Astrocyte (in vitro differentiated cells and primary cell): ENCODE measurements at regions not wholly inside any gene's neighbourhood (a gene's known extent, or its start where the extent isn't known, plus 50 kb on each side); places are given as distances from the start of the nearest gene placed in this dataset.

ENCODE experiments used
- DNase-seq: peaks from one replicate; pipeline ENCODE4 v3.0.0-alpha.2; 2010; ENCODE audit warnings: low read depth
- FAIRE-seq: peaks from 2 replicates; lab custom pipeline; 2011; peaks lifted over from hg19 to GRCh38; lab: Jason Lieb, UNC
- H2AFZ ChIP-seq: 2 replicates; pipeline ENCODE4 v1.6.0; 2012; ENCODE audit warnings: low read depth, low read length, inconsistent platforms
- H3K27ac ChIP-seq: 2 replicates; pipeline ENCODE4 v1.5.1; 2011; ENCODE audit warnings: low read depth, low read length, inconsistent platforms
- H3K27me3 ChIP-seq: 2 replicates; pipeline ENCODE4 v1.6.0; 2011; ENCODE audit warnings: low read length, inconsistent platforms; ENCODE audit not compliant: insufficient read depth
- H3K36me3 ChIP-seq: 2 replicates; pipeline ENCODE4 v1.5.1; 2011; ENCODE audit warnings: low read length, inconsistent platforms; ENCODE audit not compliant: insufficient read depth
- H3K4me1 ChIP-seq: 2 replicates; pipeline ENCODE4 v1.5.1; 2011; ENCODE audit warnings: low read length, inconsistent platforms; ENCODE audit not compliant: insufficient read depth
- H3K4me2 ChIP-seq: 2 replicates; pipeline ENCODE4 v1.6.0; 2012; ENCODE audit warnings: low read length, inconsistent platforms
- H3K4me3 ChIP-seq: 2 replicates; pipeline ENCODE4 v1.5.1; 2011; ENCODE audit warnings: low read depth, mild to moderate bottlenecking, low read length, inconsistent platforms; ENCODE audit not compliant: insufficient read depth
- H3K79me2 ChIP-seq: 2 replicates; pipeline ENCODE4 v1.6.0; 2012; ENCODE audit warnings: mild to moderate bottlenecking, low read length, inconsistent platforms; ENCODE audit not compliant: insufficient read depth
- H3K9ac ChIP-seq: 2 replicates; pipeline ENCODE4 v1.6.0; 2012; ENCODE audit warnings: mild to moderate bottlenecking, low read length, inconsistent platforms
- H3K9me3 ChIP-seq: 2 replicates; pipeline ENCODE4 v1.5.1; 2012; ENCODE audit warnings: low read depth, mild to moderate bottlenecking, low read length, inconsistent platforms; ENCODE audit not compliant: insufficient read depth
- H4K20me1 ChIP-seq: 2 replicates; pipeline ENCODE4 v1.6.0; 2012; ENCODE audit warnings: low read length, inconsistent platforms; ENCODE audit not compliant: insufficient read depth
- H3K27ac Mint-ChIP-seq: one replicate; pipeline ENCODE4 v1.8.0; 2021; ENCODE audit warnings: mild to moderate bottlenecking, mixed read lengths; ENCODE audit not compliant: unreplicated experiment
- H3K27me3 Mint-ChIP-seq: one replicate; pipeline ENCODE4 v1.8.0; 2021; ENCODE audit warnings: low read depth, mixed read lengths; ENCODE audit not compliant: unreplicated experiment
- H3K36me3 Mint-ChIP-seq: one replicate; pipeline ENCODE4 v1.8.0; 2021; ENCODE audit warnings: low read depth, mixed read lengths; ENCODE audit not compliant: unreplicated experiment
- H3K4me1 Mint-ChIP-seq: one replicate; pipeline ENCODE4 v1.8.0; 2021; ENCODE audit warnings: low read depth, mixed read lengths; ENCODE audit not compliant: unreplicated experiment
- H3K4me3 Mint-ChIP-seq: one replicate; pipeline ENCODE4 v1.8.0; 2021; ENCODE audit warnings: mild to moderate bottlenecking, moderate library complexity, mixed read lengths; ENCODE audit not compliant: unreplicated experiment
- H3K9me3 Mint-ChIP-seq: one replicate; pipeline ENCODE4 v1.8.0; 2021; ENCODE audit warnings: mild to moderate bottlenecking, mixed read lengths; ENCODE audit not compliant: unreplicated experiment
- EZH2 ChIP-seq: IDR thresholded peaks from 2 replicates; pipeline ENCODE4 v1.6.1; 2012; ENCODE audit warnings: mild to moderate bottlenecking, low read length, inconsistent platforms; ENCODE audit not compliant: insufficient read depth
- TF ChIP-seq, protein P1 (sequence below): IDR thresholded peaks from 2 replicates; pipeline ENCODE4 v1.5.1; 2011; ENCODE audit warnings: low read depth, mild to moderate bottlenecking, inconsistent platforms, low read length, moderate library complexity; ENCODE audit not compliant: insufficient read depth

DNA sequence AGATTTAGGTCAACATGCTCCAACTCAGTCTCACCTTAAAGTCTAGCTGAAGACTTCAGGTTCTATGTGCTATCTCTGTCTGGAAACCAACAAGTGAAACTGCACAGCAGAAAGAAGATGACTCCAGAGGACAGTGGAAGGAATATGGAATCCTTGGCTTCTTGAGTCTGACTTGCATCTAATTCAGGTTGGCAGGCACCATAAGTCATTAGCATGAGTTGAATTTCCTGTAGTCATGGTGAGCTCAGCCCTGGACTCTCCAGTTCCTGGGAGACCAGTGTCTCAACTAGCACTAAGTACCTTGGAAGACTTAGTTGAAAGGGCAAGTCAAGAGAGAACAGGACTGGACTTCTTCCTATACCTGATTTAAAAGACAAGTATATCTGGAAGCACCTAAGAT is 129.7 kb downstream of the DTWD1 start:
- FAIRE-seq, result no peak

DNA sequence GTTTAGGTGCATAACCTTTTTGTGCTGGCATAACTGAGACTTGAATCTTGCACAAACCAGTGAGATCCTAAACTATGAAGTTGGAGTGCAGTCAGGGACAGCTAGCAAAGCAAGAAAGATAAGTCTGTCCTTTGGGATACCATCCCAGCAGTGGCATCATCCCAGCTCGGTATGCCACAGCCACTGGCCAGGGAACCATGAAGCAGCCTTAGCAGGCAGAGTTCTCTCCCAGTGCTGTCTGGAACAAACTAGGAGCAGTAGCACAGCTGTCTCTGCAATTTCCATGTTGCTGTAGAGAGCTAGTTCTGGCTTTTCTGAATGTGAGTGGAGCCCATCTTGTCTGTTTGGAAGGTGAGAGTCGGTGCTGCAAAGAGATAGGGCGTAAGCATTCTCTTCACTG is 130.3 kb downstream of the DTWD1 start:
- H3K9ac ChIP-seq, result no peak overlapping the region
- Mint-ChIP-seq H3K27ac (no peak overlapping the region), H3K4me3 (no peak overlapping the region), H3K9me3 (peaks cover 2% of the 10 kb centered on the region), H3K36me3 (no peaks in the 10 kb centered on the region), H3K4me1 (peaks cover 2% of the 10 kb centered on the region), H3K27me3 (peaks cover 3% of the 10 kb centered on the region)
- no peaks in the 10 kb centered on the region for H4K20me1 ChIP-seq
- no peak for DNase-seq
- H3K27ac ChIP-seq, result no peak overlapping the region
- no peaks in the 10 kb centered on the region for H3K9me3 ChIP-seq
- H3K27me3 ChIP-seq, result no peaks in the 10 kb centered on the region
- H3K4me3 ChIP-seq, result no peak overlapping the region
- H3K4me2 ChIP-seq, result no peak overlapping the region
- H3K79me2 ChIP-seq, result no peaks in the 10 kb centered on the region
- no peak for FAIRE-seq
- TF ChIP-seq, protein P1, sequence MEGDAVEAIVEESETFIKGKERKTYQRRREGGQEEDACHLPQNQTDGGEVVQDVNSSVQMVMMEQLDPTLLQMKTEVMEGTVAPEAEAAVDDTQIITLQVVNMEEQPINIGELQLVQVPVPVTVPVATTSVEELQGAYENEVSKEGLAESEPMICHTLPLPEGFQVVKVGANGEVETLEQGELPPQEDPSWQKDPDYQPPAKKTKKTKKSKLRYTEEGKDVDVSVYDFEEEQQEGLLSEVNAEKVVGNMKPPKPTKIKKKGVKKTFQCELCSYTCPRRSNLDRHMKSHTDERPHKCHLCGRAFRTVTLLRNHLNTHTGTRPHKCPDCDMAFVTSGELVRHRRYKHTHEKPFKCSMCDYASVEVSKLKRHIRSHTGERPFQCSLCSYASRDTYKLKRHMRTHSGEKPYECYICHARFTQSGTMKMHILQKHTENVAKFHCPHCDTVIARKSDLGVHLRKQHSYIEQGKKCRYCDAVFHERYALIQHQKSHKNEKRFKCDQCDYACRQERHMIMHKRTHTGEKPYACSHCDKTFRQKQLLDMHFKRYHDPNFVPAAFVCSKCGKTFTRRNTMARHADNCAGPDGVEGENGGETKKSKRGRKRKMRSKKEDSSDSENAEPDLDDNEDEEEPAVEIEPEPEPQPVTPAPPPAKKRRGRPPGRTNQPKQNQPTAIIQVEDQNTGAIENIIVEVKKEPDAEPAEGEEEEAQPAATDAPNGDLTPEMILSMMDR, result no peak
- no peak for TF ChIP-seq EZH2
- no peak overlapping the region for H2AFZ ChIP-seq
- no peaks in the 10 kb centered on the region for H3K36me3 ChIP-seq
- no peaks in the 10 kb centered on the region for H3K4me1 ChIP-seq

More for the DNA sequence above, 129.7 kb downstream of the DTWD1 start:
- Histone ChIP-seq H3K4me3 (no peak overlapping the region), H3K79me2 (no peaks in the 10 kb centered on the region), H3K9me3 (no peaks in the 10 kb centered on the region), H3K4me2 (no peak overlapping the region), H3K4me1 (no peaks in the 10 kb centered on the region), H3K36me3 (no peaks in the 10 kb centered on the region), H4K20me1 (no peaks in the 10 kb centered on the region), H3K27ac (no peak overlapping the region), H2AFZ (no peak overlapping the region), H3K9ac (no peak overlapping the region), H3K27me3 (no peaks in the 10 kb centered on the region)
- H3K27ac Mint-ChIP-seq, result no peak overlapping the region
- no peak for DNase-seq
- peaks cover 2% of the 10 kb centered on the region for H3K9me3 Mint-ChIP-seq
- TF ChIP-seq EZH2, result no peak
- TF ChIP-seq, protein P1, result no peak
- H3K4me1 Mint-ChIP-seq, result peaks cover 2% of the 10 kb centered on the region
- no peak overlapping the region for H3K4me3 Mint-ChIP-seq
- H3K36me3 Mint-ChIP-seq, result no peaks in the 10 kb centered on the region
- peaks cover 3% of the 10 kb centered on the region for H3K27me3 Mint-ChIP-seq

DNA sequence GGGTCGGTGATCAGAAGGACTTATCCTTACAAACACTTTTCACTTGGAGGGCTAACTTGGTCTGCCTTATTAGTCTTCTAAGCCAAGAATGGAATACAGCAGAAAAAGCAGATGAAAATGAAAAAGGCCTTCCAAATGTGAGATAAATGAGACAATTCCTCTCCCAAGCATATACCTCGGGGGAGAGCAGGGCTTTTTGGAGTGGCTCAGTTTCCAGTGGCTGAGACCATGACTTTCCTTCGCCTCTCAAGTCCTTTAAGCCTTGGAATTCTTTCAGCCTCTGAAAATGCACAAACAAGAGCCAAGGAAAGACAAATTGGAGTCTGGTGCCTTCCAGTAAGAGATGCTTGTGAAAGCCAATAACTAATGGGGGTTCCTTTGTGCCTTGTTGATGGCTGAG is 130.9 kb downstream of the DTWD1 start:
- Mint-ChIP-seq H3K27me3 (peaks cover 3% of the 10 kb centered on the region), H3K36me3 (no peaks in the 10 kb centered on the region), H3K27ac (no peak overlapping the region)

More for the DNA sequence above, 130.9 kb downstream of the DTWD1 start:
- H3K9ac ChIP-seq, result no peak overlapping the region
- no peaks in the 10 kb centered on the region for H3K79me2 ChIP-seq
- no peaks in the 10 kb centered on the region for H3K4me1 ChIP-seq
- TF ChIP-seq, protein P1, result no peak
- TF ChIP-seq EZH2, result no peak
- no peaks in the 10 kb centered on the region for H3K36me3 ChIP-seq
- no peaks in the 10 kb centered on the region for H3K9me3 ChIP-seq
- Mint-ChIP-seq H3K4me1 (peaks cover 2% of the 10 kb centered on the region), H3K9me3 (peaks cover 2% of the 10 kb centered on the region), H3K4me3 (no peak overlapping the region)
- H3K27me3 ChIP-seq, result no peaks in the 10 kb centered on the region
- H3K4me2 ChIP-seq, result no peak overlapping the region
- no peak overlapping the region for H3K4me3 ChIP-seq
- FAIRE-seq (no peak), DNase-seq (no peak)
- no peaks in the 10 kb centered on the region for H4K20me1 ChIP-seq
- H3K27ac ChIP-seq, result no peak overlapping the region
- no peak overlapping the region for H2AFZ ChIP-seq
